Islet of Langerhans (tissue), 1 donor: ENCODE measurements at regions not wholly inside any gene's neighbourhood (a gene's known extent, or its start where the extent isn't known, plus 50 kb on each side); places are given as distances from the start of the nearest gene placed in this dataset.
A peak's percentile ranks its signal among the peaks of the same experiment; 100 is the strongest.

Experiments used
- FAIRE-seq: peaks from one replicate; lab custom pipeline; 2011; peaks lifted over from hg19 to GRCh38; lab: Jason Lieb, UNC

DNA sequence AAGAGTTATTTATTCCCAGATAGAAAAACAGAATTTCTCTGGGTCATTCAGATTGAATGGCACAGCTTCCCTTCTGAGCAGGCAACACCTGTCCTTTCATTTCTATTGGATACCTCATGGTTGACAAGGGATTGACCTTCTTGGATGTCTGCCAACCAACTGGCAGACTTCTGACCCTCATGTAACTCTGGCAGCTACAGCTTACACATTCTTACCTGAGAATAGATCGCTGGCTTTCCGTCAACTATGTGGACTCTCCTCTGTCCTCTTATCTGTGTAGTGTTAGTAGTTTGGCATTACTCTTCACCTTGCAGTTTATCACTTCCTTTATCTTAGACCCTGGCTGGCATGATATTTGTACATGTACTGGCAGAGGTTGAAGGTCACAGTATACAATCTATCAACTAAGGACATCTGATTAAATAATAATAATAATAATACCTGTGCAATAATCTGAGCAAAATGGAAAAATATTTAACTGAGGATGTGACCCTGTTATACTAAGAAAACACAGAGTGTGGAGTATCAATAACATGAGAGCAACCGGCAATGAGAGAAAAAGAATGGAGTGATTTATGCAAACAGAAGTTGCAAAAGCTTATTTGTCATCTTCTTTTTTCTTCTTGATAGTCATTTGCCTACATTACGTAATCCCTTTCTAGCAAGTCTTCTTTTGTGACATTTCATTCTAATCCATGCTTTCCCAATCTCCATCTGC, 1118.2 kb downstream of the ARAP2 start:
- no peak for FAIRE-seq

DNA sequence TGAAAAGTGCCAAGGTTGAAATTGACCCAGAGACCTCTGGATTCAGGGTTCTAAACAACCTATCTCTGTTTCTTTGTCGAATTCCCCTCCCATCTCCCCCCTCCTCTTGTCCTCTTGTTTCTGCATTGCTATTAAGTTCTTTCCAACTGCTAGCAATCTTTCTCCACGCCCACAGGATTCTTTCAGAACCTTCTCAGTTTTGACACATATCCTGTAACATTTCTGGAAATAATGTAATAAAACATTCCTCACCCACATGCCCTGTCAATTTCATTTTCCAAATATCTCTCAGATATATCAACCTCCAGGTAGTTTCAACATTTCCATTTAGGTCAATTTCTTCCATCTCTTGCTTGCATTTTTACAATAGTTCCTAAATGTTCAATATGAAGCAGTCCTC, 1105.9 kb downstream of the ARAP2 start:
- FAIRE-seq, result no peak

DNA sequence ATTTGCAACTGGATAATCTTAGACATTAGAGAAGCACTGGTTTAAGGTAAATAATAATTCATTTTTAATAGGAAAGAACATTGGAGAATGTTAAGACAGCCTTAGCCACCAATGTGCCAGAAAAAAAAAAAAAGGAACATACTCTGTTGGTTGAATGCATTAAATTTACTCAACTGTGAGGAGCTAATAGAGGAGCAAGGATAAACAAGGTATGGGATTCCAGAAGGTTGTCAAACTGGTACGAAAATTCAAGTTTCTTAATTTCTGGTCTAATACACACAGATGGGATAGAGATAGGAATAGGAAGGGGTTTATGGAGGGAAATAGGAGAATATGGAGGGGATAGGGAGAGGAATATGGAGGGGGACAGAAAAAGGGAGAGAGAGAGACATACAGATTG, 1096.6 kb downstream of the ARAP2 start:
- no peak for FAIRE-seq

DNA sequence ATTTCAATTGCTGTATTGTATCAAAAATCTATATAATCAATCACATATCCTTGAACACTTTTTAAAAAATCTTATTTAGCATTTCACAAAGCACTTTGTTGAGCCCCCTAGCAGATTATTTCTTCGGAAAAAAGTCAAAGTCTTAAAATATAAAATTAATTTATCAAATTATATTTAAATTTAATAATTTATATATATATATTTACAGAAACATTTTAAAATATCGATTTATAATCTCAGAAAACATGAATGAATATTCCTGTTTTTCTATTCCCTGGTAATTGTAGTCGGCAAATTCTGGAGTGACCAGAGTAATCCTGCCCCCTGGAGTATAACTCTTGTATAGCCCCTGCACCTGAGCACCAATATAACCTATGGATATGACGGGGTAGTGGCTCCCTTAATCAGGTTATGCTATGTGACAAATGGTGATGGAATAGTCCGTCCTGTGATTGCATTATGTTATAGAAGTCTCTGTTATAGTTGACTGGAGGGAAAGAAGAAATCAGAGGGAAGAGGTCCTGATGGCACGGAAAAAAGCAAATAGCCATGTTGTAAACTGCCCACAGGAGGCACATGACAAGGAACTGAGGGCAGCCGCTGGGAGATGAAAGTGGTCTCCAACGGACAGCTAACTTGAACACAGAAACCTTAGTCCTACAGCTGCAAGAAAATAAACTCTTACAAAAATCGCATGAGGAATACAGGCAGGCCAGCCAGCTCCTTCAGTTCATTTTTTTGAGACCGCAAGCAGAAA, 1092.3 kb downstream of the ARAP2 start:
- FAIRE-seq, result peak; percentile 79

DNA sequence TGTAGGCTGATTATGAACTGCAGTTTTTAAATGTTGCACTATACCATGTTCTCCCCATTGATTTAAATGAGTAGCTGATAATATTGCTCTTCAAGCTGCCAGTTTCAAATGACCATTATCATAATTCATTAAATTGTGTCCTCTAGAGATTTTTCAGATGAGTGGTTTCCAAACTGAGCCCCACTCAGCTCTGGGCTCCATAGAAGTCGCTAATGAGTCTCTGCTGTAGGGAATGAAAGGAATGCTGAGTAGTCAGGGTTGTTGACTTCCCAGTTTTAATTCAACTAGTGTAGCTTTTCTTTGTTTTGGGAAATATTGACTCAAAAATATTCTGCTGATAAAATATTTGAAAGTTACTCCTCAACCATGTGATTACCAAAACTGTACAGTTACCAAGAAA, 1081.1 kb downstream of the ARAP2 start:
- no peak for FAIRE-seq

DNA sequence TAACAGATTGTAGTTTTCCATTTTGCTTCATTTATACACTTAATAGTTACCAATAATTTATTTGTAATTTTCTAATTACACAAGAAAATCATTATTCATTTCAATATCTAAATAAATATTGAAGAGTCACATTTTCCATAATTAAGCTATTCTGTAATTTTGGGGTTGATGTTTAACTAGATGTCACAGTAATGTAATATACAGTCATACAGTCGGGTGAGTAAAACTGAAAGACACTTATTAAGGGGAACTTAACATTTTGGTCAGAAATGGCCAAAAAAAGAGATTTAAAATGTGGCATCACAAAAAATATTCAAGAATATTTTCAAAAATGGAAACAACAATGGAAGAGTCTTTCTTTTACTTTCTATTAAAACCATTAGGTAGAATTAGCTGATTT, 1080.3 kb downstream of the ARAP2 start:
- no peak for FAIRE-seq

DNA sequence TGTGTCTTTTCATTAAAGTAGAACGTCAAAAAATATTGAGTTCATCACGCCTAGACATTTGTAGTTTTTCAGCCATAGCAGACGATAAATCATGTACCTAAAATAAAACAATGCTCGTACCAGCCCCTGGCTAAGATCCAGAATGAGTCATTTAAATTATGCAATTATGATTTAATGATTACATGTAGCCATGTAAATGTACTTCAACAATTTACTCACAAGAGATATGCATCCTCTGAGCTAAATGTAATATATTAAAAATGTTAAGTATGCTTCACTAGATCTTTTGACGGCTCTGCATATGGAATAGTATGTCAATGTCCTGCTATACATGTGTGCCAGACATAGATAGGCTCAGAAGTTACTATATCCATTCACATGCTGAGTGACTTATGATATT, 1077.8 kb downstream of the ARAP2 start:
- no peak for FAIRE-seq

DNA sequence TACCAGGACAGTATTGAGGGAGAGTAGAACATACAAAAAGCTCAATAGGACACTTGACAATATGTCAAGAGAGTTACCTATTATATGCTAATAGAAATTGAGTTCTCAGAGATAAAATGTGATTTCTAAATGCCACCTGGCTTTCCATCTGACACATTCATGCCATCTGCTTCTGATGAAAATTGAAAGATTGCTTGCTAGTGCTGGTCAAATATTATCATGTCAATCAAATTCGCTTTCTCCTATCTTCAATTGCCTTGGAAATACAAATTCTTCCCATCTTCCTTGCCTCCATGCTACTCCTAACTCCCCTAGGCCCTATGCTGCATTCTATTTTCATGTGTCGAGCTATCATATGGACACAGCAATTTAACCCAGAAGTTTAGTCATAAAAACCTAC, 1076.9 kb downstream of the ARAP2 start:
- FAIRE-seq, result no peak

DNA sequence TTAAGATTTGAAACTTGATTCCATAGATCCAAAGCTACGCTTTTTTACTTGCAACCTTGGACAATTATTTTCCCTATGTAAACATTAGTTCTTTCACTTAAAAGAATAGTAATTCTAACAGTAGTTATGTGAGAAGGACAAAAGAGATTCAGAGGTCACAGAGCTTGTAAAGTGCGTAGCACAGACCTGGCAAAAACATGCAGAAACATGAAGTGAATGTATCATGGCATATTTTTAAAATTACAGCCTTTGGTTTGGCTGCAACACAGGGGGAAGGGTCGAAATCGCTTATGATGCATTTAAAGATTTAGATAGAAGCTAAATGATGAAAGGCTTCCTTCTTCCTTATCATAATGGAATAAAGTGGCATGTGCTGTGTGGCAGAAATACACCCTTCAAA, 1068.8 kb downstream of the ARAP2 start:
- FAIRE-seq, result no peak

DNA sequence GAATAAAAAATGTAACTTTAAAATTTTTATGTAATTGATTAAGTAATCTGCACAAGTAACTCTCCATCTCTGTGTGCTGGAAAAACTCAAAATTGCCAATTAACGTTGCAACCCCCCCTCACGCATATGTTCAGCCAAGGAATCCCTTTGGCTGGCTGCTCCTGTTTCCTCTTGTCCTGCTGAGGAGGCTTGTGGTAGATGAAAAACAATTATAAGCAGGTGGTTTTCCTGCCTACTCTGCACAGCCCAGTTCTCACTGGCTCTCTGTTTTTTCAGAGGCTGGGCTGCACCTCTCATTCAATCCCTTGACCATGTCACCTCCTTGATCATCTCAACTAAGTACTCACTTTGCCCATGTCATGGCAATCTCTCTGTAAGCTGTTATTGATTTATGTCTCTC, 1068.4 kb downstream of the ARAP2 start:
- no peak for FAIRE-seq

DNA sequence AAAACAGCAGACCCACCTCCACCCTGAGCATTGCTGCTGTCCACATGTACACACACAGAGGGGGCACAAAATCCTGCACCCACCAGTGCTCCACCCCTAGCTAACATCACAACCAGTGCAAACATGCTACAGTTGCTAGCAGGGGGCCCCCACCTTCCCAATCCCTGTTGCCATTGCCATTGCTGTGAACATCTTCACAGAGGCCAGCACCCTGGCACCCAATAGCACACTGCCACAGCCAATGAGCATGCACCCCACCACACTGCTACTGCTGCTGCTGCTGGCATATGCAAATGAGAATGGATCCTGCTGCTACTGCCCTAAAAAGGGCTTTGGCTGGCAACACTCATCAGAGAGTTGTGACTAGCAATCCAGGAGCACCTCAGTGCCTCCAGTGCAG, 1061.9 kb downstream of the ARAP2 start:
- no peak for FAIRE-seq

DNA sequence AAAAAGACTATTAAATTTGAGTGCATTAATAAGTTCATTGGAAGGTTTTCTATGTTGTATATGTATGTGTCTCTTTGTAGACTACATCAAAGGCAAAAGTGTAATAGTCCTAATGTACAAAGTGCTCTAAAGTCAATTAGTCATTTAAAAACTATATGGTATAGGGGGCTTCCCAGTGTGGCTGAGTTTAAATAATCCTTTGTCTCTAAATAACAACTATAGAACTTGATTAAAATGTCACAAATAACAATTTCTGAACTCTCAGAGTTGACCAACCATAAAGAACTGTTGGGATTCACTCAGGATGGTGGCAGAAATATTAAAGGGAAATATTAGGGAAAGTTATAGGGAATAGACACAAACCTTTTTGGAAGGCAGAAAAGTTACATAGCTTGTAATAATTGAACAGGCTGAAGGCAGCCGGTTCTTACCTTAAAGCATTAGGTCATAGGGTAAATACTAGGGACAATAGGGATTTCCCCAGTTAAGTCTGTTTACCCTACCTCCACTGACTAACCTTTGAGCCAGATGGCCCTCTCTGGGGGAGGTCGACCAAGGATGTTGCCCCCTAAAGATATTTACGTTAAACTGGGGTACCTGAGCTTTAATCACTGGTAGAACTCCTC, 1054.2 kb downstream of the ARAP2 start:
- no peak for FAIRE-seq

DNA sequence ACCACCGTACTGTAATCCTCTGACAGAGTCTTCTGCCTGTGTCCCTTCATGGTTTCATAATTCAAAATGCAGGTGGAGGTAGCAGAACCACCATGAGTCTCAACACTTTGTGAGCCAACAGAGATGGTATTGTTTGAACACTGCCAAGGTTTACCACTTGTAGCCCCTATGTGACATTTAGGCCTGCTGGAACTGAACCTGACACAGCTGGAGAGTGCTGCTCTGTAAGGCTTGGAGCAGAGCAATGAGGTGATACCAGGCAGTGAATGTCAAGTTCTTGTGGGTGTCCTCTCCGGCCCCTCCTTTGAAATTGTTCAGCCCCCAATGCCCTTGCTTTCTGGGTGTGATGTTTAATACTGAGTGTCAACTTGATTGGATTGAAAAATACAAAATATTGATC, 1042.9 kb downstream of the ARAP2 start:
- FAIRE-seq, result no peak

DNA sequence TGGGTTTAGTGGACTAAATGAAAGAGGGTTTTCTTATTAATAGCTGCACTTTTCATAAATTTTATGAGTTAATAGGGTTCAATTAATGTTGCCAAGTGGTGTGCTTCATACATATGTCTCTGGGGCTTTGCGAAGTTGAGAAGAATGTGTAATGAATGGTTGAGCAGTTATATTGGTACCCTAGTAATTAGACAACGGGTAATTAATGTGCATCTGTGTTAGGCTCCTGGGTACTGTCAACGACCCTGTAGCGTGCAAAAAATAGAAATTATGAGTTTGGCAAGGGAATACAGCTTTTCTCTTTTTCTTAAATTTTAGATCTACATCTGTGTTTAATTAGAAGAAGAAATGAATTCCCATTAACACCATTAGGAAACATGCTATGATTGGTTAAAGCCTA, 1027.7 kb downstream of the ARAP2 start:
- FAIRE-seq, result no peak

DNA sequence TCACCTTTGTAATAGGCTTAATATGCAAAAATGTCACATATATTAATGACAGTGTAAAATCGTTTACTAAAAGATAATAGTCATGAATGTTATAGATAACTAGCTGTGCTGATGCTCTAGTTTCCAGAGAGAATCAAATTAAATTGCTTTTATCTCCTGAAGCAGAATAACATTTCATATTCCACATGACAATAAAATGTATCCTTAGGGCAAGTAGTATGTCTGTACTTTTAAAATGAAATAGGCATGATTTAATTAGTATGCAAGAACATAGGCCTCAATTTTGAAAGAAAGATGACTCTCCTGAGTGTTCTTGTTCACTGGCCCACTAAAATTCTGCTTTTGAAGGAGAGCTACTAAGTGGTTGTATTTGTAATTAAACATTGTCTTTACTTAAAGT, 1027.0 kb downstream of the ARAP2 start:
- no peak for FAIRE-seq

DNA sequence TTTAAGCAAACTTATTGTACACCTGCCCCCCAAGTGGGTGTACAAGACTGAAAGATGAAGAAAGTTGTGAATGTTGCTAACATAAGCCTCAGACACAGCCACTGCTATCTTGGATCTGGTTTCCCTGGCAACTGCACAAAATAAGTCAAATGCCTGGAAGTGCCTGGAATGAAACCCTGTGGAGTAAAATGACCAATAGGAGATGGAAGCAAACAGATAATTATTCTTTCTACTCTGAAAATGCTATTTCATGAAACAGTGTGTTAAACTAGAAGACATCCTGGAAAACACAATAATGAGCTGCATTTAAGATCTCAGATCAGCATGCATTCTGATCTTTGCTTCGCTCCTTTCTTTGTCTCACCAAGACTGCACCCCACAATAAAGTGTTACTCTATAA, 1016.0 kb downstream of the ARAP2 start:
- no peak for FAIRE-seq

DNA sequence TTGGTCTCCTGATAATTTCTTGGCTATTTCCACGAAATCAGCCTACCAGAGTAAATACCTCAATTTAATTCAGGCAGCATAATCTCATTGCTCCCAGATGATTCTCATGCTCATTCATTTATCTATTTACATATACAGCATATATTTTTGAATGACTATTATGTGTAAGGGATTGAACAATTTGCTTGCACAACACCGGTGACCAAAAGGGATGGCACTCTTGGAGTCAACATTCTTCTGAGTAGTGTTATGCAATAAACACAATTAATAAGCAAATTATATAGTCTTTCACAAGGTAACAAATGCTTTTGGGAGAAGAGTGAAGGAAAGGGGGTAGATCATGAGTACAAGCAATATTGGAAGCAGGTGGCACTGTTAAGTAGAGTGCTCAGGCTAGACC, 1015.3 kb downstream of the ARAP2 start:
- no peak for FAIRE-seq

DNA sequence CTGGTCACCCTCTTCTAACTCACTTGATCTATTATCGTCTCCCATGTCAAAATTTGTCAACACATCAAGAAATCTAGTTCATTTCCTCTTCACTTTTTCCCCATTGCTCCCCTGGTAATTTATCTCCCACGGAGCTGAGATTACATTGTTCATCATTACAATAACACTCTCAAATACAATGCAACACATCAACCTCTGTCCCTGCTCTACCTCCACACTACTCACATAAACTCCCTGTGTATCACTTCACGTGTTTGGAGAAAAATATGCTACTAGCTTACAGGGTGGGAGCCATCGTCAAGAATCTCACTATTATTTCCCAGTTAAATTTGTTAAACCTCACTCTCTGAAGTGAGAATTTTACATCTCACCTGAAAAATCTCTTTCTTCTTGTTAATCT, 1006.4 kb downstream of the ARAP2 start:
- no peak for FAIRE-seq

DNA sequence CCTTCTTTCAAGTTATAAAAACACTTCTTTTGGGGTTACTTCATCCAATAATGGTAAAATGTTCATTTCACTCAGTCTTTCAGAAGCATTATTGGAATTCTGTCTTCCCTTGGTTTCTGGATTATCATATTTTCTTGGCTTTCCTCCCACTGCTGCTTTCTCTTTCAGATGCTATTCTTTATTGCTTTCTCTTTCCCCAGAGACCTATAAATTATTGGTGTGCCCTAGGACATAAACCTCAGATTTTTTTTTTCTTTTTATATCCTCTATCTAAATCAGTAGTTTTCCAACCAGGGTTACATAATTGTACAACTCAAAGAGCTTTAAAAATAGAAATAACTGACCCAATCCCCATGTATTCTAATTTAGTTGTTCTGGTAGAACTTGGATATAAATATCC, 1005.5 kb downstream of the ARAP2 start:
- FAIRE-seq, result no peak

DNA sequence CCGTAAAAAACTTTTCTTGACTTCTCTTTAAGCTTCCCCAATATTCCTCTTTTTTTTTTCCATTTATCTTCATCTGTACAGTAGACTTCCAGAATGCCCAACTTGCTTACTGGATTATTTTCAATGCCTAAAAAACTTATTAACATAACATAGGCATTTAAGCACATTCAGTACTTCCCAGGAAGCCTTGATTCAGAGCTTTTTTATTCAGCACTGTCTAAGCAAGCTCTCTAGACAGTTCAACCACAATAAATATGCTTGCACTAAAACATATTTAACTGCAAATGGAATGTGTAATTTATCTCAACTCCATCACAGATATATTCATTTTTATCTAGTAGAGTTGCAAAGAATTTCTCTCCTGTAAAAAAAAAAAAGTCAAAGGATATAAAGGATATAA, 997.8 kb downstream of the ARAP2 start:
- no peak for FAIRE-seq

DNA sequence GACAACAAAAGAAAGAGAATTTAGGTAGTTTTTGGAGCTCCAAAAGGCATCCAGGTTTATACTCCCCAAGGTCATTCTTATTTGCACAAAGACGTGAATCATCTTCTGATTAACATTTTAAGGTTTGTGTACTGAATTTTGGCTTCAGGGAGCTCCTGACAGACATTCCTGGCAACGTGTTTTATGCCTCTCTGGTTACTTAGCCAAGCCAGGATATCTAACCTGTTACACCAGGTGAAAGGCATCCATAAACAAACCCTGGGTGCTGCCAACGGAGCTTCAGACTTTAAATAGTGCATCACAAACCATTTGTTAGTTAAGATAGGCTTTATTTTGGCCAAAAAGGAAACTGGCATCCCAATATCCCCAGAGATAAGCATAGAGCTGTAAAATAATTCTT, 997.3 kb downstream of the ARAP2 start:
- no peak for FAIRE-seq

DNA sequence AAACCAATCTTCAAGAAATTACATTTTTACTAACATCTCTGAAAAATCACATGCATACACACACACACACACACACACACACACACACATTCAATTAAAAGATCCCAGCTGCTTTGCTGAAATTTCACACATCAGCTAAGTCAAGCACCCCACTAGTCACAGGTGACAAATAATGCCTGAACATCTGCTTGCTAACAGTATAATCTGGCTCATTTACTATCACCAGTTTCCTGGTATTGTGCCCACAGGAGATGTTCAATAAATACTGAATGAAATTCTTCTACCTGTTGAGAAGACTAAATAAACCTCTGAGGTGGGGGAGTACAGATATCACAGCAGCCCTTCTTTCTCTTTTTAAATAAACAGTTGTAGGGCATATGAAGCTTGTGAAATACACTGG, 994.0 kb downstream of the ARAP2 start:
- FAIRE-seq, result no peak

DNA sequence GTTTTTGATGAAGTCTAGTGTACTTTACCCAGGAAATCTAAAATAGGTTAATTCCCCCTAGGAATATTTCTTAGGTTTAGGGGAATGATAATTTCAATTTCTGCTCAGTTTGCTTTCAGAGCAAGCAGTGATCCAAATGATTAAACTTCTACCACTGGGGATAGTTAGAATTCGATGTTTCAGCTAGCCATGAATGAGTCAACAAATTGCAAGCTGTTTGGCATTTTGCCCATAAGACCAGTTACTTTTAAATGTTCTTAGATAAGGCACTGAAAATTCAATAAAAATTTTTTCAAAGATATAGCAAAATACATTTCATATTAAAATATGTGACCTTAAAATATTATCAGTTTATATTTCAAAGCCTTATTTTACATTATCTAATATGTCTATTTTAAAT, 993.6 kb downstream of the ARAP2 start:
- no peak for FAIRE-seq

DNA sequence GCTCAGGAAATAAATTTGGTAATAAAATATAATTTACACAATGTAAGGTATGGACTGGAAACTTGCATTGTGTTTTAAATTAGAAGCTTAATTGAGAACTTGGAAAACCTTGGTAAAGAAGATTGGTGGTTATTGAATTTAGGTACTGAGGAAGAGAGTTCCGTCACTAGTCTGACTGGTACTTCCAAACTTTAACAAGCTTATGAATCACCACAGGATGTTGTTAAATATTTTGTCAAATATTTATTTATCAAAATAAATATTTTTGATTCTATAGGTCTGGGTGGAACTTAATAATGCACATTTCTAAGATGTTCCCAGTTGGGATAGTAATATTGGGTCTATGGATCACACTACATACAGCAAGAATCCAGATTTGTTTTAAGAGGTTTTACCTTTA, 992.2 kb downstream of the ARAP2 start:
- no peak for FAIRE-seq
